ENCODE measurements at regions not wholly inside any gene's neighbourhood (a gene's known extent, or its start where the extent isn't known, plus 50 kb on each side); places are given as distances from the start of the nearest gene placed in this dataset.

DNA sequence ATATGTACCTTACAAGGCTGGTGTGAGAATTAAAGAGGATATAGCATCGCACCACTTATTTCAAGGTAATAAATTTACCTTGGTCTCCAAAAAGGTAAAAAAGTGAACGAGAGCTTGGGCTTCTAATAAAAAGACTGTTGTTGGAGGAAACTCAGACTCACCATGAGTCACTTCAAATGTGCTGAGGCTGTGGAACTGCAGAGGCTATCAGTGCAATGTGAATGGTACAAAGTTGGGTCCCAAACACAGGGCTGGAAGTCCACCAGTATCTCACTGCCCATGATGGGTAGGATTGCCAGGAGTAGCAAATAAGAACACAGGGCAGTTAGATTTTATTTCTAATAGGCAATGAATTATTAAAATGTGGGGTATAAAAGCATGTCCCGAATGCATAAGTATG lies 200.6 kb downstream of the MAFB start:
- H3K4me3 ChIP-seq (ENCODE audit: low read length) = no peak overlapping the region
- H3K9me3 ChIP-seq (ENCODE audit: control insufficient read depth, low read depth, low read length) = no peaks in the 10 kb centered on the region
- no peak overlapping the region for H3K27ac ChIP-seq (ENCODE audit: low read length)
- no peak overlapping the region for H3K9ac ChIP-seq (ENCODE audit: low read length)
- no peaks in the 10 kb centered on the region for H3K36me3 ChIP-seq (ENCODE audit: control insufficient read depth, low read depth, low read length)
- no peaks in the 10 kb centered on the region for H3K4me1 ChIP-seq (ENCODE audit: control insufficient read depth, low read depth, low read length)
- no peaks in the 10 kb centered on the region for H3K27me3 ChIP-seq (ENCODE audit: control insufficient read depth, insufficient read depth, low read length)

DNA sequence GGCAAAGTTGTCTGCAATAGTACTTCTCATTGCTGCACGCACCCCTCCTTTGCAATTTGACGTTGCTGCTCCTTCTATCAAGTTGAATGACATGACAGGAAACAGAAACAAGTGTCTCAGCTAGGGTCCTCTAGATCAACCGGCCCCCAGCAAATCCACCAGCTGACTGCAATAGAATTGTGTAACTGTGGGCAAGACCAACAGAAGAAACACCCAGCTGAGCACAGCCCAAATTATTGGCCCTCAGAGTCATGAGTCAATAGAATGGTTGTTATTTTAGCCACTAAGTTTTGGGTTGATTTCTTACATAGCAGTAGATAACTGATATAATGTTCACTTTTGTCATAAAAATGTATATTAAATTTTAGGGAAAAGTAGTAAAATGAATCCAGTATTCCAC lies 202.7 kb downstream of the MAFB start:
- Histone ChIP-seq H3K9ac (ENCODE audit: low read length) (no peak overlapping the region), H3K4me3 (ENCODE audit: low read length) (no peak overlapping the region), H3K36me3 (ENCODE audit: control insufficient read depth, low read depth, low read length) (no peaks in the 10 kb centered on the region), H3K27ac (ENCODE audit: low read length) (no peak overlapping the region), H3K9me3 (ENCODE audit: control insufficient read depth, low read depth, low read length) (no peaks in the 10 kb centered on the region), H3K4me1 (ENCODE audit: control insufficient read depth, low read depth, low read length) (no peaks in the 10 kb centered on the region), H3K27me3 (ENCODE audit: control insufficient read depth, insufficient read depth, low read length) (no peaks in the 10 kb centered on the region)

DNA sequence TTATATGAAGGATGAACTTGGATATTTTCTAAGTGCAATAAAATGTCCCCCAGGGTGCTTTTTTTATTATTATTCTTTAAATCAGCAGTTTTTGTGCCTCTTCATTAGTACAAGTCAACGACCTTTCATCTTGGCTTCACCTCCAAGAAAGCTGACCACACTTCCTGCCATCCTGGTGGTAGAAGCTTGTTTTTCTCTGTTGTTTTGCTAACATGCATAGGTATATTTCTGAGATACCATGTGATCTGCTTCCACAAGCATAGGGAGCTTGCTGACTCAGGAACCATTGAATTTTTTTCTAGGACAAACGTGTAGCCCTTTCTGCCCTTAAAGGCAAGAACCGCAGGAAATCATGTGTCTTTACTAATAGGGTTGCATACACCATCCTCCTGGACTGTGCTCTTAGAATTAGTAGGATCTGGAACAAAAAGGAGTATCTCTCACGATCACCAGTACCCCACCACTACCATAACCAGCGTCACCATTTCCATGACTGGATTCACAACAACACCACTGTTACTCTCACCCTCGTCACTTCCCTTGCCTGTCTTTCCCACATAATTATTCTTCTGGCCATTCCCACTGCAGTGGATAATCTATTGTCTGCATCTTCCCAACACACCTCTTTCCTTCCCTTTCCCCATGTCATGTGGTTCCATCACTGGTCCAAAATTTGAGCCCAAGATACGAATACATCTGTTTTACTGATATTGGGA lies 207.1 kb downstream of the MAFB start:
- H3K27ac ChIP-seq (ENCODE audit: low read length) = no peak overlapping the region
- H3K9me3 ChIP-seq (ENCODE audit: control insufficient read depth, low read depth, low read length) = no peaks in the 10 kb centered on the region
- no peaks in the 10 kb centered on the region for H3K4me1 ChIP-seq (ENCODE audit: control insufficient read depth, low read depth, low read length)
- H3K4me3 ChIP-seq (ENCODE audit: low read length) = no peak overlapping the region
- no peaks in the 10 kb centered on the region for H3K36me3 ChIP-seq (ENCODE audit: control insufficient read depth, low read depth, low read length)
- no peaks in the 10 kb centered on the region for H3K27me3 ChIP-seq (ENCODE audit: control insufficient read depth, insufficient read depth, low read length)
- H3K9ac ChIP-seq (ENCODE audit: low read length) = no peak overlapping the region

DNA sequence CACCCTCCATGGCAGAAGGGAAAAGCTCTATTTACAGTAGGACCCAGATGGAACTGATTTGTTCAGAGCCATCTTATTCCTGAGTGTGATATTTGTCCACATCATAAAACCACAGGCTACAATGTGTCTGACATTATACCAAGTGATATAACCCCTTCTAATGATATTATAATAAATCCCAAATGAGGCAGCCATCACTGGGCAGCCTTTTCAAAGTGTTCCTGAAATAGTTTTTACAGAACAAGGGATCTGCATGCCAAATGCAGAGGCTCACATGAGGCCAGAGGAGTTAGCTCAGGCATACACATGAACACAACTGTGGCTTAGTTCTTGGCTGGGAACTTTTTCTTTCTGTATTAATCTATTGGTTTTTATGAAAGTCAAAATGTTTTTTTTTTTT lies 207.7 kb downstream of the MAFB start:
- H3K27ac ChIP-seq (ENCODE audit: low read length) = no peak overlapping the region
- H3K9me3 ChIP-seq (ENCODE audit: control insufficient read depth, low read depth, low read length) = no peaks in the 10 kb centered on the region
- H3K4me3 ChIP-seq (ENCODE audit: low read length) = no peak overlapping the region
- H3K27me3 ChIP-seq (ENCODE audit: control insufficient read depth, insufficient read depth, low read length) = no peaks in the 10 kb centered on the region
- H3K9ac ChIP-seq (ENCODE audit: low read length) = no peak overlapping the region
- H3K36me3 ChIP-seq (ENCODE audit: control insufficient read depth, low read depth, low read length) = no peaks in the 10 kb centered on the region
- H3K4me1 ChIP-seq (ENCODE audit: control insufficient read depth, low read depth, low read length) = no peaks in the 10 kb centered on the region

DNA sequence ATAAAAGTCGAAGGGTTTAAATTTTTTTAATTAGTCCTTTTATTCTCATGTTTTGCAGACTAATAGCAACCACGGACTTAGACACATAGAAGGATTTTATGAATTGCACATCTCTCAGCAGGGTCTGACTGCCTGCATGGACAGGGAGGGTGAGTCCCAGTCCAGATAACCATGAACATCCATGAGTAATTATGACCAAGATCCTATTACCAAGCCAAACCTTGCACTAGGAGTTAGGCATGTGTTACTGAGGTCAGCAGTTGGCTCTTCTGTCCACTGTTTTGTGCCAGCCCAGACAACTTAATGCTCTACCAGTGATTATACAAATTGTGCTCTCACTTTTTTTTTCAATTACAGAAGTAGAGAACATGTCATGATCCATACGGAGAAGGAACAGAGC lies 211.2 kb downstream of the MAFB start:
- Histone ChIP-seq H3K9ac (ENCODE audit: low read length) (no peak overlapping the region), H3K27me3 (ENCODE audit: control insufficient read depth, insufficient read depth, low read length) (no peaks in the 10 kb centered on the region), H3K36me3 (ENCODE audit: control insufficient read depth, low read depth, low read length) (no peaks in the 10 kb centered on the region), H3K4me3 (ENCODE audit: low read length) (no peak overlapping the region), H3K4me1 (ENCODE audit: control insufficient read depth, low read depth, low read length) (no peaks in the 10 kb centered on the region), H3K9me3 (ENCODE audit: control insufficient read depth, low read depth, low read length) (no peaks in the 10 kb centered on the region), H3K27ac (ENCODE audit: low read length) (no peak overlapping the region)

DNA sequence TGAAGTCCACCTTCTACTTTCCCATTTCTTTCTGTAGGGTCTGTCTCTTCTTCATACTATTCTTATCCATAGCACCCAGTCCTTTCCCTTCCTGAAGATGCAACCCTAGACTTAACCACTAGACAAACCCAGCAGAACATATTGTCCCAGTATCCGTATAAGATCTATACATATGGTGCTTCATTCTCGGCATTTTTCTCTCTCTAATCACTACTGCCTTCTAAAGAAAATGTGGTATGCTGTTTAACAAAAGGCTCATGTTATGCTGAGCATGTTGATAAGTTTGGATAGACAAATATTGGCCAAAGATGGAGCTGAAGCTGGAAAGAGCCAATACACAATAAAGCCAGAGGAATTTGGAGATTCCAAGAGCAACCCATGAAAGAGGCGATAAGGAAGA lies 212.6 kb downstream of the MAFB start:
- Histone ChIP-seq H3K9me3 (ENCODE audit: control insufficient read depth, low read depth, low read length) (no peaks in the 10 kb centered on the region), H3K27ac (ENCODE audit: low read length) (no peak overlapping the region), H3K4me1 (ENCODE audit: control insufficient read depth, low read depth, low read length) (no peaks in the 10 kb centered on the region), H3K36me3 (ENCODE audit: control insufficient read depth, low read depth, low read length) (no peaks in the 10 kb centered on the region), H3K9ac (ENCODE audit: low read length) (no peak overlapping the region), H3K27me3 (ENCODE audit: control insufficient read depth, insufficient read depth, low read length) (no peaks in the 10 kb centered on the region), H3K4me3 (ENCODE audit: low read length) (no peak overlapping the region)

DNA sequence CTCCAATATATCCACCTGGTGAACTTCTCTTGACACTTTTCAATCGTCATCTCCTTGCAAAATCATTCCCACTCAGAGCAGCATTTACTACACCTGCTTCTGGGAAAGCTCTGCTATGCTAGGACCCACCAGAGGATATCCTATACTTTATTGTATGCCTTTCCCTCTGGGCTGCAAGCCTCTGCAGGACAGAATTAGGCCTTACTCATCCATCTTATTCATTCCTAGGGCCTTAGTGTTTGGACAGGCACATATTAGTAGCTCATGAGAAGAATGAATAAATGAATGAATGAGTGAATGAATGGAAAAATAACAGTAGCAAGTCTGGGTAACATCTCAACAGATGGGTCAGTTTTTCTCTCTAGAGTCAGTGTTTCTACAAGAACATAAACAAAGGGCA lies 216.1 kb downstream of the MAFB start:
- Histone ChIP-seq H3K4me3 (ENCODE audit: low read length) (no peak overlapping the region), H3K27me3 (ENCODE audit: control insufficient read depth, insufficient read depth, low read length) (no peaks in the 10 kb centered on the region), H3K9me3 (ENCODE audit: control insufficient read depth, low read depth, low read length) (no peaks in the 10 kb centered on the region), H3K9ac (ENCODE audit: low read length) (no peak overlapping the region), H3K27ac (ENCODE audit: low read length) (no peak overlapping the region), H3K4me1 (ENCODE audit: control insufficient read depth, low read depth, low read length) (no peaks in the 10 kb centered on the region), H3K36me3 (ENCODE audit: control insufficient read depth, low read depth, low read length) (no peaks in the 10 kb centered on the region)

DNA sequence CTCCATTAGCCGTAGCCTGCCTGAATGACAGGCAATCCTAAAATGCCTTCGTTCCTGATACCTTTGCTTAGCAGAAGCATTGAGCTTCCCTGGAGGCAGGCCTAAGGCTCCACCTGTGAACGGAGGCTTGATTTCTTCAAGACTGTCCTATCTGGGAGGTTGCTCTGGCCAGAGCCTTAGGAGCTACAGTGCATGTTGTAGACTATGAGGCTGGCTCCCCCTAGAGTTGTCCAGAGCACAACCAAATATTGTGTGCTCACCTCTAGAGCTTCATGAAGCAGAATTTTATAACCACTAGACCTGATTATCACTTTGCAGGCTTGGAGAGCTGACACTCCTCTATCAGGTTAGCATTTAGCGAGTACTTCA lies 217.8 kb downstream of the MAFB start:
- Histone ChIP-seq H3K27ac (ENCODE audit: low read length) (no peak overlapping the region), H3K27me3 (ENCODE audit: control insufficient read depth, insufficient read depth, low read length) (no peaks in the 10 kb centered on the region), H3K4me3 (ENCODE audit: low read length) (no peak overlapping the region), H3K4me1 (ENCODE audit: control insufficient read depth, low read depth, low read length) (no peaks in the 10 kb centered on the region), H3K36me3 (ENCODE audit: control insufficient read depth, low read depth, low read length) (no peaks in the 10 kb centered on the region), H3K9me3 (ENCODE audit: control insufficient read depth, low read depth, low read length) (no peaks in the 10 kb centered on the region), H3K9ac (ENCODE audit: low read length) (no peak overlapping the region)

DNA sequence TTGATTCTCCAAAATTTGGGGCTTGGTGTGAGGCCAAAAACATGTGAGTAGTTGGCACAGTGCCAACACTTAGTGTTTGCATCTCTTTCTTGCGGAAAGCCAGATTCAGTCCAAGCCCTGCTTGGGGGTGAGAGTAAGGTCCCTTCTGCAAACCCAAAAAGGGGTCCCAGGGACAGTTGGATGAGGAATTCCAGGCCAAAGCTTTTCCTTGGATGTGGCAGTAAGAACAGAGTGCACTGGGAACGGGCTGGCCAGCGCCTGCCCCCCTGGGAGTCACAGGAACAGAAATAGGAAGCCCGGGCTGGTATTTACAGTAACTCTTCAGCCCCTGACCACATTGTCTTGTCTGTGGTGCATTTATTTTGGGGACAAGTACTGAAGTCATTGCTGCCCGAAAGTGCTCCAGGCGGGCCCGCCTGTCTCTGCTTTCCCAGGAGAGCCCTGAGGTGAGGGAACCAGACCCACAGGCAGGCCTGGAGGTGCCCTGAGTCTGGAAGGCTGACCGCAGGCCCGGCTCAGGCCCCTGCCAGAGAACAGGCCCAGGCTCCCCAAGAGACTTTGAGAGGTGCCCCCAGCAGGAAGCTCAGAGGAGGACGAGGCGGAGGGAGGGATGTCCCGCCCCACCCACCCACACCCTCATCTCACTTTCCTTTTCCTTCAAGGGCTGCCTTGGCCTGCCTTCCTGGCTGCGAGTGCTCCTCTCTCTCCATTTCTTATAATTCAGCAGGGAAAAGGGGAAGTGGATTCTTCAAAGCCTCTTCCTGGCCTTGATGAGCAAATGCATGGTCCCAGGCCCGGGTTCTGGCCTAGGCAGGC lies 218.4 kb downstream of the MAFB start:
- H3K4me1 ChIP-seq (ENCODE audit: control insufficient read depth, low read depth, low read length) = no peaks in the 10 kb centered on the region

DNA sequence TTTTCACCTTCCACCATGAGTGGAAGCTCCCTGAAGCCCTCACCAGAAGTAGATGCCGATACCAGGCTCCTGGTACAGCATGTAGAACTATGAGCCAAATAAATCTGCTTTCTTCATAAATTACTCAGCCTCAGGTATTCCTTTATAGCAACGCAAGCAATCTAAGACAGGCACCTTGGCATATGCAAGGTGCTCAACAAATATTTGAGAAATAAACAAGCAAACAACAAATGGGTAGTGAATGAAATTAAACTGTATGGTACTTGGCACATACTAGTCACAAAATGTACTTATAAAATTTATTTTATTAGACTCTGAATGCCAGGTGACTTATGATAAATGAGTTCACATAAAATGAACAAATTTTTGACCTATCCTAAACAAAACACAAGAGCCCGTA lies 220.3 kb downstream of the MAFB start:
- no peaks in the 10 kb centered on the region for H3K9me3 ChIP-seq (ENCODE audit: control insufficient read depth, low read depth, low read length)
- H3K27ac ChIP-seq (ENCODE audit: low read length) = no peak overlapping the region
- no peaks in the 10 kb centered on the region for H3K4me1 ChIP-seq (ENCODE audit: control insufficient read depth, low read depth, low read length)
- no peak overlapping the region for H3K4me3 ChIP-seq (ENCODE audit: low read length)
- H3K36me3 ChIP-seq (ENCODE audit: control insufficient read depth, low read depth, low read length) = no peaks in the 10 kb centered on the region
- H3K9ac ChIP-seq (ENCODE audit: low read length) = no peak overlapping the region
- H3K27me3 ChIP-seq (ENCODE audit: control insufficient read depth, insufficient read depth, low read length) = no peaks in the 10 kb centered on the region

More for the DNA sequence above, 218.4 kb downstream of the MAFB start:
- no peak overlapping the region for H3K27ac ChIP-seq (ENCODE audit: low read length)
- H3K36me3 ChIP-seq (ENCODE audit: control insufficient read depth, low read depth, low read length) = no peaks in the 10 kb centered on the region
- H3K9ac ChIP-seq (ENCODE audit: low read length) = no peak overlapping the region
- H3K9me3 ChIP-seq (ENCODE audit: control insufficient read depth, low read depth, low read length) = no peaks in the 10 kb centered on the region
- H3K4me3 ChIP-seq (ENCODE audit: low read length) = no peak overlapping the region
- no peaks in the 10 kb centered on the region for H3K27me3 ChIP-seq (ENCODE audit: control insufficient read depth, insufficient read depth, low read length)

DNA sequence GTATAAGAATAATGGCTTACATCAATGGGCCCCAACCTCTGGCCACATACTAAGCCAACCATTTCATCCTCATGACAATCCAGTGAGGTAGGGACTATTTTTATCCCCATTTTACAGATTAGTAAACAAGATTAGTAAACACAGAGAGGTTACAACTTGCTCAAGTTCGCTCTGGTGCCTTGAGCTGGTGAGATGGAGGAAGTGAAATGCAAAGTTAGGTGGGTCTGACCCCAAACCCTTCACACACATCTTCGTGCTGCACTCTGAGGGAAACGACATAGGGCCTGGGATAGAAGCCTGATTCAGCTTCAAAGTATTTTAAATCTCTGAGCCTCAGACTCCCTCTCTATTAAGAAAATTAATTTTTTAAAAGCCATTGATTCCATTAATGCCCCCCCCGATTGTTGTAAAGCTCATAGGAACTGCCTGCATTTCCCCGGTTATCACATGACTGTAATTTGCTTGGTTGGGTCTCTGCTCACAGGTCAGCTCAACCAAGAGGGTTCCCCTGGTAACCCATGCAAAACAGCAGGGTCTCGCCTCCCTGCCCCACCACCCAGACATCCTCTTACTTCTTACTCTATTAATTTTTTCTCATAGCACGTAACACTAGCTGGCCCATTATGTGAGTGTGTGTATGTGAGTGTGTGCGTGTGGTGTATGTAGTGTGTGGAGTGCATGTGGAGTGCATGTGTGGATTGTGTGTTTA lies 221.2 kb downstream of the MAFB start:
- H3K36me3 ChIP-seq (ENCODE audit: control insufficient read depth, low read depth, low read length) = no peaks in the 10 kb centered on the region
- H3K27me3 ChIP-seq (ENCODE audit: control insufficient read depth, insufficient read depth, low read length) = no peaks in the 10 kb centered on the region
- no peak overlapping the region for H3K9ac ChIP-seq (ENCODE audit: low read length)
- H3K4me1 ChIP-seq (ENCODE audit: control insufficient read depth, low read depth, low read length) = no peaks in the 10 kb centered on the region
- no peaks in the 10 kb centered on the region for H3K9me3 ChIP-seq (ENCODE audit: control insufficient read depth, low read depth, low read length)
- no peak overlapping the region for H3K4me3 ChIP-seq (ENCODE audit: low read length)
- no peak overlapping the region for H3K27ac ChIP-seq (ENCODE audit: low read length)
